ENCODE measurements at regions not wholly inside any gene's neighbourhood (a gene's known extent, or its start where the extent isn't known, plus 50 kb on each side); places are given as distances from the start of the nearest gene placed in this dataset.
"Not testable (repeated sequence)": the region's sequence is repeated elsewhere in the genome, so short reads cannot be mapped to it uniquely, and the experiment has no call there.

DNA sequence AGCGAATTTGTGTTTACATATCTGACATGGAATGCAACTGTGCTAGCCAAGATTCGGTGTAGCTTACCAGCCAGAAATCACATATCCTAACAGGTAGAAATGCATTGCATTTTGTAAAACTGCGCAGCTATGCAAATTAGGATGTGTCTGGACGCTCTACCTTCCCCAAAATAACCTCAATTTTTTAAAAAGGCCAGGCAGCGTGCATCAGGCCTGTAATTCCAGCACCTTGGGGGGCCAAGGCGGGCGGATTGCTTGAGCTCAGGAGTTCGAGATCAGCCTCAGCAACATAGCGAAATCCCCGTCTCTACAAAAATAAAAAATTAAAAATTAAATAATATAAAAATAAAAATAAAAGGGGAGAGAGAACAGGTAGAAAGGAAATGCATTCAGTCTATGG is 305.0 kb downstream of the TYW1 start:
- H2AK5ac ChIP-seq (ENCODE audit: low read length): no peak overlapping the region
- no CpG with 5 or more reads among the region's 10 CpGs for WGBS (ENCODE audit: extremely low coverage, insufficient coverage, low lambda C conversion rate)
- H3K27ac ChIP-seq (ENCODE audit: low read depth, low read length): no peak overlapping the region
- peak overlapping the region; percentile 30 for H3K4me2 ChIP-seq (ENCODE audit: low read length)
- H2BK5ac ChIP-seq (ENCODE audit: low read length): no peak overlapping the region
- H3K23ac ChIP-seq (ENCODE audit: low read length): no peak overlapping the region
- H3K79me1 ChIP-seq (ENCODE audit: low read length): no peaks in the 10 kb centered on the region
- no peaks in the 10 kb centered on the region for H3K36me3 ChIP-seq (ENCODE audit: control insufficient read depth, insufficient read depth, low read length)
- H4K8ac ChIP-seq (ENCODE audit: low read depth, low read length): no peak overlapping the region
- no peaks in the 10 kb centered on the region for H3K4me1 ChIP-seq (ENCODE audit: control insufficient read depth, low read depth, low read length)
- H3K18ac ChIP-seq (ENCODE audit: low read length): peak overlapping the region; percentile 46
- H3K27me3 ChIP-seq (ENCODE audit: insufficient read depth, low read length, poor library complexity): no peaks in the 10 kb centered on the region
- no peak overlapping the region for H3K4ac ChIP-seq (ENCODE audit: low read depth, low read length)
- H3K4me3 ChIP-seq (ENCODE audit: low read length): no peak overlapping the region
- no peaks in the 10 kb centered on the region for H3K79me2 ChIP-seq (ENCODE audit: control insufficient read depth, insufficient read depth, low read length)
- H2BK120ac ChIP-seq (ENCODE audit: low read depth, low read length): no peak overlapping the region
- H2BK15ac ChIP-seq (replicated peaks; ENCODE audit: low read depth): no peak overlapping the region
- H3K9ac ChIP-seq (ENCODE audit: low read length): peak overlapping the region; percentile 93
- H3K56ac ChIP-seq (ENCODE audit: low read length): peak overlapping the region; percentile 97
- H4K5ac ChIP-seq (ENCODE audit: low read length): no peak overlapping the region
- no peak for DNase-seq

DNA sequence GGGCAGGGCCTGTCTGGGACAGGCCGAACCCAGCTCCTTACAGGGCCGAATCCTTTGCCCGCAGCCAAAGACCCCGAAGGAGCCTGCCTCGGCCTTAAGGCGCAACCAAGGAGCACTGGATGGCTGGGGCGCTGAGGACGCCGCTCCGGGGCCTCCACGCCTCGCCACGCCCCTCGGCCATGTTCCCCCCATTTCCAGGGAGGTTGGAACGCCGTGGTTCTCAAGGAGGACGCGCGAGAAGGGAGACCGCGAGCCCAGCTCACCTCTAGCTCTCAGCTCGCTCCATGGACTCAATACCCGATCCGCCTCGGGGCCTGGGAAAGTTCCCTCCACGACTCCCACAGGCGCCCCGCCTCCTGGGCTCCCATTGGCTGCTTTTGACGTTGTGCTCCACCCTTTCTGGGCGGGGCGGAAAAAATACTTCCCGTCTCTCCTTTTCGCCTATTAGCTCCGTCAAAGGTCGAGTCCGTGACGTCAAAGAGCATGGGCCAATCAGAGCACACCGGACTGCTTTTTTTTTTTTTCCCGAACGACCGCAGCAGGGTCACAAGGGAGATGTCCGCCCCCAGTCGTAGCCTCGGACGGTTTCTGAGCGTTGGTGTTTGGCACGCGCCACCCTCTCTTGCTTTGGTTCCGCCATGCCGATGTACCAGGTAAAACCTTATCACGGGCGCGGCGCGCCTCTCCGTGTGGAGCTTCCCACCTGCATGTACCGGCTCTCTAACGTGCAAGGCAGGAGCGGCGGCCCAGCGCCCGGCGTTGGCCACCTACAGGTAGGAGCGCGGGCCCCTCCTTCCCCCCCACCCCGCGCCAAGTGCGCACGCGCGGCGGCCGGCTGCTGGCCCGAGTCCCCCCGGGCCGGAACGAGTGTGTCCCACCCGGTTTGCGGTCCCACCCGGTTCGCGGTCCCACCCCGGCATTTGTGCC is 305.7 kb downstream of the TYW1 start:
- H4K5ac ChIP-seq (ENCODE audit: low read length): no peak overlapping the region
- no peak overlapping the region for H2BK15ac ChIP-seq (replicated peaks; ENCODE audit: low read depth)
- no peak overlapping the region for H2BK5ac ChIP-seq (ENCODE audit: low read length)
- H2AK5ac ChIP-seq (ENCODE audit: low read length): no peak overlapping the region
- no peak overlapping the region for H4K8ac ChIP-seq (ENCODE audit: low read depth, low read length)
- peak overlapping the region; percentile 93 for H3K4me3 ChIP-seq (ENCODE audit: low read length)
- no peaks in the 10 kb centered on the region for H3K27me3 ChIP-seq (ENCODE audit: insufficient read depth, low read length, poor library complexity)
- H3K4ac ChIP-seq (ENCODE audit: low read depth, low read length): no peak overlapping the region
- no peaks in the 10 kb centered on the region for H3K79me2 ChIP-seq (ENCODE audit: control insufficient read depth, insufficient read depth, low read length)
- H3K18ac ChIP-seq (ENCODE audit: low read length): peak overlapping the region; percentile 79
- DNase-seq: peak; percentile 100
- H3K56ac ChIP-seq (ENCODE audit: low read length): peak overlapping the region; percentile 99
- H2BK120ac ChIP-seq (ENCODE audit: low read depth, low read length): no peak overlapping the region
- H3K4me1 ChIP-seq (ENCODE audit: control insufficient read depth, low read depth, low read length): no peaks in the 10 kb centered on the region
- no CpG with 5 or more reads among the region's 83 CpGs for WGBS (ENCODE audit: extremely low coverage, insufficient coverage, low lambda C conversion rate)
- H3K27ac ChIP-seq (ENCODE audit: low read depth, low read length): peak overlapping the region; percentile 90
- peak overlapping the region; percentile 70 for H3K4me2 ChIP-seq (ENCODE audit: low read length)
- no peaks in the 10 kb centered on the region for H3K79me1 ChIP-seq (ENCODE audit: low read length)
- H3K36me3 ChIP-seq (ENCODE audit: control insufficient read depth, insufficient read depth, low read length): no peaks in the 10 kb centered on the region
- H3K23ac ChIP-seq (ENCODE audit: low read length): no peak overlapping the region
- peak overlapping the region; percentile 94 for H3K9ac ChIP-seq (ENCODE audit: low read length)

DNA sequence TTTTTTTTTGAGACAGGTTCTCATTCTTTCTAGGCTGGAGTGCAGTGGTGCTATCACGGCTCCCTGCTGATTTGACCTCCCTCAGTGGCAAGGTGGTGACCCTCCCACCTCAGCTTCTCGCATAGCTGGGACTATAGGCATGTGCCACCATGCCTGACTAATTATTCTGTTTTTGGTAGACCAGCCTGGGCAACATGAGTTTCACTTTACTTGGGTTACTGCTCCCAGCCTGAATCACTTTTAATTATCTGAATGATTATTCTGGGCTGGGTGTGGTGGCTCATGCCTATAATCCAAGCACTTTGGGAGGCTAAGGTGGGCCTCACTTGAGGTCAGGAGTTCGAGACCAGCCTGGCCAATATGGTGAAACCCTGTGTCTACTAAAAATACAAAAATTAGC is 308.2 kb downstream of the TYW1 start:
- H2BK5ac ChIP-seq (ENCODE audit: low read length); H3K18ac ChIP-seq (ENCODE audit: low read length); H3K36me3 ChIP-seq (ENCODE audit: control insufficient read depth, insufficient read depth, low read length); H3K4me3 ChIP-seq (ENCODE audit: low read length); H3K23ac ChIP-seq (ENCODE audit: low read length); H2BK120ac ChIP-seq (ENCODE audit: low read depth, low read length); H3K9ac ChIP-seq (ENCODE audit: low read length); H3K27ac ChIP-seq (ENCODE audit: low read depth, low read length); H3K27me3 ChIP-seq (ENCODE audit: insufficient read depth, low read length, poor library complexity); H3K79me1 ChIP-seq (ENCODE audit: low read length); H2AK5ac ChIP-seq (ENCODE audit: low read length); H2BK15ac ChIP-seq (replicated peaks; ENCODE audit: low read depth); H4K8ac ChIP-seq (ENCODE audit: low read depth, low read length); H3K79me2 ChIP-seq (ENCODE audit: control insufficient read depth, insufficient read depth, low read length); H3K4me2 ChIP-seq (ENCODE audit: low read length); H3K56ac ChIP-seq (ENCODE audit: low read length); H4K5ac ChIP-seq (ENCODE audit: low read length); H3K4me1 ChIP-seq (ENCODE audit: control insufficient read depth, low read depth, low read length); H3K4ac ChIP-seq (ENCODE audit: low read depth, low read length): not testable (repeated sequence)
- no CpG with 5 or more reads among the region's 3 CpGs for WGBS (ENCODE audit: extremely low coverage, insufficient coverage, low lambda C conversion rate)
- peak; percentile 8 for DNase-seq

DNA sequence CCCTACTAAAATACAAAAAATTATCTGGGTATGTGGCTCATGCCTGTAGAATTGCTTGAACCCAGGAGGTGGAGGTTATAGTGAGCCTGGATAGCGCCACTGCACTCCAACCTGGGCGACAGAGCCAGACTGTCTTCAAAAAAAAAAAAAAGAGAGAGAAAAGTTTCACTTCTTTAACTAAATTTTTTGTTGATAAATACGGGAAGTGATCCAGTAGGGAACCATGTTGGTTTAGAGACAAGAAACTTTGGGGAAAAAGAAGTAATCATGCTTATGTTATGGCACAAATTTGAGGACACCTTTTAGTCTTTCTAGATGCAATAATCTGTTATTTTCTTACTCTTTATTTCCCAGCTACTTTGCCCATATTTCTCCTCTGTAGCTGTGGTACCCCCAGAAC is 309.7 kb downstream of the TYW1 start:
- Histone ChIP-seq H3K56ac (ENCODE audit: low read length) (no peak overlapping the region), H3K36me3 (ENCODE audit: control insufficient read depth, insufficient read depth, low read length) (peaks cover 6% of the 10 kb centered on the region), H3K4me3 (ENCODE audit: low read length) (no peak overlapping the region), H3K27ac (ENCODE audit: low read depth, low read length) (no peak overlapping the region), H3K79me2 (ENCODE audit: control insufficient read depth, insufficient read depth, low read length) (no peaks in the 10 kb centered on the region), H3K4me2 (ENCODE audit: low read length) (no peak overlapping the region), H2BK5ac (ENCODE audit: low read length) (no peak overlapping the region), H3K9ac (ENCODE audit: low read length) (no peak overlapping the region), H3K23ac (ENCODE audit: low read length) (no peak overlapping the region), H2BK15ac (replicated peaks; ENCODE audit: low read depth) (no peak overlapping the region), H4K8ac (ENCODE audit: low read depth, low read length) (no peak overlapping the region), H3K4me1 (ENCODE audit: control insufficient read depth, low read depth, low read length) (no peaks in the 10 kb centered on the region), H2AK5ac (ENCODE audit: low read length) (no peak overlapping the region), H2BK120ac (ENCODE audit: low read depth, low read length) (no peak overlapping the region), H3K79me1 (ENCODE audit: low read length) (no peaks in the 10 kb centered on the region), H3K4ac (ENCODE audit: low read depth, low read length) (no peak overlapping the region), H4K5ac (ENCODE audit: low read length) (no peak overlapping the region), H3K27me3 (ENCODE audit: insufficient read depth, low read length, poor library complexity) (no peaks in the 10 kb centered on the region), H3K18ac (ENCODE audit: low read length) (no peak overlapping the region)
- DNase-seq: no peak
- WGBS (ENCODE audit: extremely low coverage, insufficient coverage, low lambda C conversion rate): no CpG with 5 or more reads among the region's 3 CpGs

DNA sequence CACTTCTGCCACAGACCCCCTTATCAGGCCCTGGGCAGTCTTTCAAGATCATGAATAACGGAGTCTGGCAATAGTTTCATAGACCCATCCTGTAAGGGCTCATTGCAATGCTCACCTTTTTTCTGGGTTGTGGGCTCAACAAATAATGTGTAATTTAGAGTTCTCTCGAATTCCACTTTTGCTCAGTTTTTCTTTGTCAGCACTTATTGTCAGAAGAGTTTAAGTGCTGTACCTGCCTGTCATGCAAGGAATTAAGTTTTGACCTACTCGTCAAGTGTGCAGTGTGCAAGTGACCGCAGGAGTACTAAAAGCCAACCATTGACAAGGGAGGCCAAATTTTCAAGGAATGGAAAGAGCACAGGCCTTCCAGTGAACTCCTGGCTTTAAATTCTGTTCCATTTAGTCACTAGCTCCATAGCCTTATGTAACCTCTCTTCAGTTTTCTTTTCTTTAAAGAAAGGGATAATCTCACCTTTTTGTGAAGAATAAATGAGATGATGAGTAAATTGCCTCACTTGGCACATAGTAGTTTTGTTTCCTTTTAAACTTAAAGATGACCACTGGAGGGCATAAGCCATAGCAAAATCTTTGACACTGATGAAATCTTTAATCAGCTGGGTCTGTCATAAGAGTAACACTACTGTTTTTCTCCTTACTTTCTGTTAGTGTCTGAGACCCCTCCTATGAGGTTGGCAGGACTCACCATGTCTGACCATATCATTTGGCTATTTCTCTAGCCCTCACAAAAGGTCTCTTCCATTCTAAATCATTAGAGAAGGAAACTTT is 313.3 kb downstream of the TYW1 start:
- H3K79me1 ChIP-seq (ENCODE audit: low read length): no peaks in the 10 kb centered on the region
- H3K36me3 ChIP-seq (ENCODE audit: control insufficient read depth, insufficient read depth, low read length): peaks cover 6% of the 10 kb centered on the region
- H2BK15ac ChIP-seq (replicated peaks; ENCODE audit: low read depth): no peak overlapping the region
- no peak for DNase-seq
- no peak overlapping the region for H3K9ac ChIP-seq (ENCODE audit: low read length)
- H3K4me2 ChIP-seq (ENCODE audit: low read length): no peak overlapping the region
- H3K56ac ChIP-seq (ENCODE audit: low read length): no peak overlapping the region
- no peak overlapping the region for H3K27ac ChIP-seq (ENCODE audit: low read depth, low read length)
- H3K79me2 ChIP-seq (ENCODE audit: control insufficient read depth, insufficient read depth, low read length): no peaks in the 10 kb centered on the region
- no peaks in the 10 kb centered on the region for H3K4me1 ChIP-seq (ENCODE audit: control insufficient read depth, low read depth, low read length)
- H3K4me3 ChIP-seq (ENCODE audit: low read length): no peak overlapping the region
- no peak overlapping the region for H4K8ac ChIP-seq (ENCODE audit: low read depth, low read length)
- H4K5ac ChIP-seq (ENCODE audit: low read length): no peak overlapping the region
- no peak overlapping the region for H2AK5ac ChIP-seq (ENCODE audit: low read length)
- H3K23ac ChIP-seq (ENCODE audit: low read length): no peak overlapping the region
- no peak overlapping the region for H3K18ac ChIP-seq (ENCODE audit: low read length)
- H2BK120ac ChIP-seq (ENCODE audit: low read depth, low read length): no peak overlapping the region
- no peak overlapping the region for H3K4ac ChIP-seq (ENCODE audit: low read depth, low read length)
- H2BK5ac ChIP-seq (ENCODE audit: low read length): no peak overlapping the region
- no peaks in the 10 kb centered on the region for H3K27me3 ChIP-seq (ENCODE audit: insufficient read depth, low read length, poor library complexity)
- WGBS (ENCODE audit: extremely low coverage, insufficient coverage, low lambda C conversion rate): no CpG with 5 or more reads among the region's 4 CpGs
